DOHH2 (cell line): ENCODE measurements at regions not wholly inside any gene's neighbourhood (a gene's known extent, or its start where the extent isn't known, plus 50 kb on each side); places are given as distances from the start of the nearest gene placed in this dataset.
"Not testable (repeated sequence)": the region's sequence is repeated elsewhere in the genome, so short reads cannot be mapped to it uniquely, and the experiment has no call there.

Experiments used
- CTCF ChIP-seq: fragments of 200-600 bp; sonication (generic); IDR thresholded peaks from one replicate; pipeline ENCODE4 v1.5.1; 2014; ENCODE audit warnings: antibody characterized with exemption, mild to moderate bottlenecking, low read depth, low read length; ENCODE audit not compliant: poor library complexity, severe bottlenecking
- EZH2phosphoT487 ChIP-seq: fragments of 200-600 bp; sonication (generic); IDR thresholded peaks from 2 replicates; pipeline ENCODE4 v1.6.1; 2017; ENCODE audit warnings: borderline replicate concordance, mild to moderate bottlenecking, antibody characterized with exemption, low read length, moderate library complexity, mixed read lengths

GRCh38 chr1:143805374-143805773 lies 166.4 kb downstream of the FAM72C start:
- TF ChIP-seq CTCF, EZH2phosphoT487: not testable (repeated sequence)
